ENCODE measurements at regions not wholly inside any gene's neighbourhood (a gene's known extent, or its start where the extent isn't known, plus 50 kb on each side); places are given as distances from the start of the nearest gene placed in this dataset.

DNA sequence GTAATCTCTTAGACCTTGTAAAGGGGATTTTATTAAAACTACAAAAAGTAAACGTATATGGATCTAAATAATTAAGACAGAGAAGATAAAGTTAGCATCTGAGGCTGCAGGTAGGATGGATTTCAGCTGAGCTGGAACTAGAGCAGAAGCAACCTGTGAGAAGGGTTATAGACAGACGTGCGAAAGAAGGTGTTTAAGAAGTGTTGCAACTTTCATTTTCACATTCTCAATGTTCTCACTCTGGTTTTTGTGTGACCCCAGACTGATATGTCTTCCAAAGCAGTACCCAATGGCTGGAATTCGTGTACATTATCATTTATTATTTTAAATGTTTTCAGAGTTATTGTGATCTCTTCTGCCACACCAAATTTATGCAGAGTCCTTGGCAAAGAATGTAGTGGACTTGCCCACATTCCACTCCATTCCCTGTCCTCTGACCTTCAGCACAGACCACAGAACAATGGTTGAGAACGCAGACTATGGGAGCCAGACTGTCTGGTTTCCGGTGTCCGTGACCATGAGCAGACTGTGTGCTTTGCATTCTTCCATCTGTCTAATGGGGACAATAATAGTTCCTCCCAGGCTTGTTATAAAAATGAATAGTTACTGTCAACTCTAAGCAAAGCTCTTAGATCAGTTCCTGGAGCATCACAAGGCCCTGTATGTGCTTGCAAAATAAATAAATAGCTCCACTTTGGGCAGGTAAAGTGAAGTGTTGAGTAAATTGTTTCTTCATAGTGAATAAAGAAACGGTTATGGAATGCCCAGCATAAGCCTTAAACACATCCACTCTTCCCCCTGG lies 140.6 kb upstream of the SAMSN1 start (continued):
- TF ChIP-seq POLR2AphosphoS5 (IDR thresholded peaks at IDR 0.05; ENCODE audit: low read depth, low read length), result no peak
- no peak for TF ChIP-seq SMC3 (IDR thresholded peaks at IDR 0.05; ENCODE audit: low read depth, low read length)

DNA sequence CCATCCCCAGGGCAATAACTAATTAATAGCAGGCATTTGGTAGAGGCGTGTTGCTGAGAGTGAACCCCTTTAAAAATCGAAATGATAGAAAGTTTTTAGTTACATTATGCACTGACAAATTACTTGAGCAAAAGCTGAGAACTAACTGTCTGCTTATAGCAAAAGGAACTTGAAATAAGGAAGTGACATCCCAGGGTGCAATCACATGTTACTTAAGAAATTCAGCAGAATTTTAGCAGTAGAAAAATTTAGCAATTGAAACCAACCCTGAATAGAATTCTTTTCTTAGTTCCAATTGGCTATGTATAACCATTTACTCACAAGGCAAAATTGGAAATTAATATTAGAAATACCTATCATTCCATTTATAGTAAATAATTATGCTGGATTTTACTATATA lies 139.5 kb upstream of the SAMSN1 start:
- Histone ChIP-seq H4K20me1 (ENCODE audit: insufficient read depth) (no peaks in the 10 kb centered on the region), H3K9me2 (no peaks in the 10 kb centered on the region), H3K9ac (no peak overlapping the region), H3K27me3 (ENCODE audit: insufficient read depth) (no peaks in the 10 kb centered on the region), H3K4me2 (no peak overlapping the region), H3K4me1 (ENCODE audit: control insufficient read depth in 1 of 2, insufficient read depth in 2 of 2, low read depth in 1 of 2, low read length in 1 of 2) (no peaks in the 10 kb centered on the region), H3K79me2 (ENCODE audit: insufficient read depth) (no peaks in the 10 kb centered on the region), H3K4me3 (ENCODE audit: low read depth in 2 of 2, low read length in 1 of 2) (no peak overlapping the region), H3K36me3 (replicated peaks in 1 of 2; ENCODE audit: control insufficient read depth in 1 of 2, insufficient read depth in 2 of 2, low read length in 1 of 2) (no peaks in the 10 kb centered on the region), H2AFZ (ENCODE audit: low read depth) (no peak overlapping the region), H3K27ac (ENCODE audit: low read depth in 2 of 2, low read length in 1 of 2) (no peak overlapping the region), H3F3A (replicated peaks; ENCODE audit: insufficient read depth) (no peaks in the 10 kb centered on the region), H3K9me3 (no peaks in the 10 kb centered on the region)
- DNase-seq, result no peak
- TF ChIP-seq POLR2AphosphoS5 (IDR thresholded peaks at IDR 0.05; ENCODE audit: low read depth, low read length) (no peak), TEAD4 (IDR thresholded peaks at IDR 0.05; ENCODE audit: borderline replicate concordance, insufficient read depth) (no peak), EP300 (IDR thresholded peaks at IDR 0.05; ENCODE audit: borderline replicate concordance in 1 of 2, low read depth in 1 of 2, low read length in 1 of 2) (no peak), FOXM1 (IDR thresholded peaks at IDR 0.05; ENCODE audit: low read depth) (no peak), EZH2phosphoT487 (IDR thresholded peaks at IDR 0.05; ENCODE audit: borderline replicate concordance, low read depth) (no peak), RXRA (IDR thresholded peaks at IDR 0.05; ENCODE audit: borderline replicate concordance, low read depth) (no peak), GATA2 (CRISPR knock-in tag; IDR thresholded peaks at IDR 0.05) (no peak), MXI1 (IDR thresholded peaks at IDR 0.05; ENCODE audit: low read depth, low read length) (no peak), ELF1 (IDR thresholded peaks at IDR 0.05) (no peak), RAD21 (IDR thresholded peaks at IDR 0.05; ENCODE audit: low read length) (no peak), SIN3A (IDR thresholded peaks at IDR 0.05; ENCODE audit: borderline replicate concordance, low read depth, low read length) (no peak)
- TF ChIP-seq, protein P1, sequence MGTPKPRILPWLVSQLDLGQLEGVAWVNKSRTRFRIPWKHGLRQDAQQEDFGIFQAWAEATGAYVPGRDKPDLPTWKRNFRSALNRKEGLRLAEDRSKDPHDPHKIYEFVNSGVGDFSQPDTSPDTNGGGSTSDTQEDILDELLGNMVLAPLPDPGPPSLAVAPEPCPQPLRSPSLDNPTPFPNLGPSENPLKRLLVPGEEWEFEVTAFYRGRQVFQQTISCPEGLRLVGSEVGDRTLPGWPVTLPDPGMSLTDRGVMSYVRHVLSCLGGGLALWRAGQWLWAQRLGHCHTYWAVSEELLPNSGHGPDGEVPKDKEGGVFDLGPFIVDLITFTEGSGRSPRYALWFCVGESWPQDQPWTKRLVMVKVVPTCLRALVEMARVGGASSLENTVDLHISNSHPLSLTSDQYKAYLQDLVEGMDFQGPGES (IDR thresholded peaks at IDR 0.05; ENCODE audit: low read depth, low read length), result no peak
- TF ChIP-seq, protein P2, sequence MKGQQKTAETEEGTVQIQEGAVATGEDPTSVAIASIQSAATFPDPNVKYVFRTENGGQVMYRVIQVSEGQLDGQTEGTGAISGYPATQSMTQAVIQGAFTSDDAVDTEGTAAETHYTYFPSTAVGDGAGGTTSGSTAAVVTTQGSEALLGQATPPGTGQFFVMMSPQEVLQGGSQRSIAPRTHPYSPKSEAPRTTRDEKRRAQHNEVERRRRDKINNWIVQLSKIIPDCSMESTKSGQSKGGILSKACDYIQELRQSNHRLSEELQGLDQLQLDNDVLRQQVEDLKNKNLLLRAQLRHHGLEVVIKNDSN (IDR thresholded peaks at IDR 0.05; ENCODE audit: borderline replicate concordance, low read depth), result no peak
- TF ChIP-seq, protein P3, sequence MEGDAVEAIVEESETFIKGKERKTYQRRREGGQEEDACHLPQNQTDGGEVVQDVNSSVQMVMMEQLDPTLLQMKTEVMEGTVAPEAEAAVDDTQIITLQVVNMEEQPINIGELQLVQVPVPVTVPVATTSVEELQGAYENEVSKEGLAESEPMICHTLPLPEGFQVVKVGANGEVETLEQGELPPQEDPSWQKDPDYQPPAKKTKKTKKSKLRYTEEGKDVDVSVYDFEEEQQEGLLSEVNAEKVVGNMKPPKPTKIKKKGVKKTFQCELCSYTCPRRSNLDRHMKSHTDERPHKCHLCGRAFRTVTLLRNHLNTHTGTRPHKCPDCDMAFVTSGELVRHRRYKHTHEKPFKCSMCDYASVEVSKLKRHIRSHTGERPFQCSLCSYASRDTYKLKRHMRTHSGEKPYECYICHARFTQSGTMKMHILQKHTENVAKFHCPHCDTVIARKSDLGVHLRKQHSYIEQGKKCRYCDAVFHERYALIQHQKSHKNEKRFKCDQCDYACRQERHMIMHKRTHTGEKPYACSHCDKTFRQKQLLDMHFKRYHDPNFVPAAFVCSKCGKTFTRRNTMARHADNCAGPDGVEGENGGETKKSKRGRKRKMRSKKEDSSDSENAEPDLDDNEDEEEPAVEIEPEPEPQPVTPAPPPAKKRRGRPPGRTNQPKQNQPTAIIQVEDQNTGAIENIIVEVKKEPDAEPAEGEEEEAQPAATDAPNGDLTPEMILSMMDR (IDR thresholded peaks at IDR 0.05), result no peak
- TF ChIP-seq, protein P4, sequence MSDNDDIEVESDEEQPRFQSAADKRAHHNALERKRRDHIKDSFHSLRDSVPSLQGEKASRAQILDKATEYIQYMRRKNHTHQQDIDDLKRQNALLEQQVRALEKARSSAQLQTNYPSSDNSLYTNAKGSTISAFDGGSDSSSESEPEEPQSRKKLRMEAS (IDR thresholded peaks at IDR 0.05; ENCODE audit: low read depth), result no peak
- WGBS (ENCODE audit: low lambda C conversion rate), result 4% methylated on average over 2 of the region's 2 CpGs
- ChIA-PET POLR2A (no interaction called here), CTCF (interaction anchor here (0.6 to 1.2 kb wide), 2 partner anchors 43 to 228 kb away, joined by 3 read pairs; no protein-coding TSS in a partner anchor)

Data from SK-N-SH (cell line).